ENCODE measurements at regions not wholly inside any gene's neighbourhood (a gene's known extent, or its start where the extent isn't known, plus 50 kb on each side); places are given as distances from the start of the nearest gene placed in this dataset.
"Not testable (repeated sequence)": the region's sequence is repeated elsewhere in the genome, so short reads cannot be mapped to it uniquely, and the experiment has no call there.

- Histone ChIP-seq H3K27me3 (ENCODE audit: control insufficient read depth, insufficient read depth, low read length) (peaks cover 26% of the 10 kb centered on the region), H3K4me3 (ENCODE audit: low read depth, low read length) (peak overlapping the region; percentile 48)
- H3K9me3 ChIP-seq (ENCODE audit: control insufficient read depth, insufficient read depth, low read depth, low read length); H3K36me3 ChIP-seq (ENCODE audit: control insufficient read depth, insufficient read depth, low read length); H3K9ac ChIP-seq (ENCODE audit: low read length); H3K4me1 ChIP-seq (ENCODE audit: control insufficient read depth, insufficient read depth, low read length); H3K27ac ChIP-seq (ENCODE audit: low read depth, low read length): not testable (repeated sequence)
Observed at GRCh38 chr7:39854616-39855324, 95.3 kb upstream of the CDK13 start.

GRCh38 chr7:39855325-39855674, 94.8 kb upstream of the CDK13 start:
- Histone ChIP-seq H3K4me3 (ENCODE audit: low read depth, low read length) (peak overlapping the region; percentile 48), H3K9me3 (ENCODE audit: control insufficient read depth, insufficient read depth, low read depth, low read length) (no peaks in the 10 kb centered on the region), H3K4me1 (ENCODE audit: control insufficient read depth, insufficient read depth, low read length) (no peaks in the 10 kb centered on the region), H3K27me3 (ENCODE audit: control insufficient read depth, insufficient read depth, low read length) (peaks cover 26% of the 10 kb centered on the region), H3K36me3 (ENCODE audit: control insufficient read depth, insufficient read depth, low read length) (no peaks in the 10 kb centered on the region), H3K27ac (ENCODE audit: low read depth, low read length) (no peak overlapping the region), H3K9ac (ENCODE audit: low read length) (no peak overlapping the region)

- not testable (repeated sequence) for H3K4me1 ChIP-seq (ENCODE audit: control insufficient read depth, insufficient read depth, low read length); H3K27ac ChIP-seq (ENCODE audit: low read depth, low read length); H3K36me3 ChIP-seq (ENCODE audit: control insufficient read depth, insufficient read depth, low read length); H3K4me3 ChIP-seq (ENCODE audit: low read depth, low read length); H3K27me3 ChIP-seq (ENCODE audit: control insufficient read depth, insufficient read depth, low read length); H3K9ac ChIP-seq (ENCODE audit: low read length); H3K9me3 ChIP-seq (ENCODE audit: control insufficient read depth, insufficient read depth, low read depth, low read length)
Observed at GRCh38 chr7:39863675-39864322, 86.3 kb upstream of the CDK13 start.

GRCh38 chr7:39869888-39870522, 80.1 kb upstream of the CDK13 start:
- not testable (repeated sequence) for H3K27me3 ChIP-seq (ENCODE audit: control insufficient read depth, insufficient read depth, low read length); H3K36me3 ChIP-seq (ENCODE audit: control insufficient read depth, insufficient read depth, low read length); H3K27ac ChIP-seq (ENCODE audit: low read depth, low read length); H3K4me3 ChIP-seq (ENCODE audit: low read depth, low read length); H3K9ac ChIP-seq (ENCODE audit: low read length); H3K4me1 ChIP-seq (ENCODE audit: control insufficient read depth, insufficient read depth, low read length); H3K9me3 ChIP-seq (ENCODE audit: control insufficient read depth, insufficient read depth, low read depth, low read length)

GRCh38 chr7:39871610-39872009, 78.4 kb upstream of the CDK13 start:
- H3K36me3 ChIP-seq (ENCODE audit: control insufficient read depth, insufficient read depth, low read length); H3K27ac ChIP-seq (ENCODE audit: low read depth, low read length); H3K9ac ChIP-seq (ENCODE audit: low read length); H3K4me3 ChIP-seq (ENCODE audit: low read depth, low read length); H3K9me3 ChIP-seq (ENCODE audit: control insufficient read depth, insufficient read depth, low read depth, low read length); H3K4me1 ChIP-seq (ENCODE audit: control insufficient read depth, insufficient read depth, low read length); H3K27me3 ChIP-seq (ENCODE audit: control insufficient read depth, insufficient read depth, low read length): not testable (repeated sequence)

- Histone ChIP-seq H3K9me3 (ENCODE audit: control insufficient read depth, insufficient read depth, low read depth, low read length) (peaks cover 26% of the 10 kb centered on the region), H3K4me1 (ENCODE audit: control insufficient read depth, insufficient read depth, low read length) (no peaks in the 10 kb centered on the region), H3K27ac (ENCODE audit: low read depth, low read length) (no peak overlapping the region), H3K27me3 (ENCODE audit: control insufficient read depth, insufficient read depth, low read length) (no peaks in the 10 kb centered on the region), H3K4me3 (ENCODE audit: low read depth, low read length) (no peak overlapping the region), H3K9ac (ENCODE audit: low read length) (no peak overlapping the region), H3K36me3 (ENCODE audit: control insufficient read depth, insufficient read depth, low read length) (no peaks in the 10 kb centered on the region)
Observed at GRCh38 chr7:39880556-39880955, 69.5 kb upstream of the CDK13 start.

- Histone ChIP-seq H3K27ac (ENCODE audit: low read depth, low read length) (no peak overlapping the region), H3K27me3 (ENCODE audit: control insufficient read depth, insufficient read depth, low read length) (no peaks in the 10 kb centered on the region), H3K9me3 (ENCODE audit: control insufficient read depth, insufficient read depth, low read depth, low read length) (peaks cover 26% of the 10 kb centered on the region), H3K4me3 (ENCODE audit: low read depth, low read length) (no peak overlapping the region), H3K4me1 (ENCODE audit: control insufficient read depth, insufficient read depth, low read length) (no peaks in the 10 kb centered on the region), H3K36me3 (ENCODE audit: control insufficient read depth, insufficient read depth, low read length) (no peaks in the 10 kb centered on the region), H3K9ac (ENCODE audit: low read length) (no peak overlapping the region)
Observed at GRCh38 chr7:39882148-39882784, 67.8 kb upstream of the CDK13 start.

- Histone ChIP-seq H3K9ac (ENCODE audit: low read length) (no peak overlapping the region), H3K27me3 (ENCODE audit: control insufficient read depth, insufficient read depth, low read length) (no peaks in the 10 kb centered on the region), H3K27ac (ENCODE audit: low read depth, low read length) (no peak overlapping the region), H3K36me3 (ENCODE audit: control insufficient read depth, insufficient read depth, low read length) (no peaks in the 10 kb centered on the region), H3K4me1 (ENCODE audit: control insufficient read depth, insufficient read depth, low read length) (no peaks in the 10 kb centered on the region), H3K9me3 (ENCODE audit: control insufficient read depth, insufficient read depth, low read depth, low read length) (peaks cover 26% of the 10 kb centered on the region), H3K4me3 (ENCODE audit: low read depth, low read length) (no peak overlapping the region)
Observed at GRCh38 chr7:39883812-39884390, 66.2 kb upstream of the CDK13 start.

- Histone ChIP-seq H3K9ac (ENCODE audit: low read length) (no peak overlapping the region), H3K4me3 (ENCODE audit: low read depth, low read length) (no peak overlapping the region), H3K27me3 (ENCODE audit: control insufficient read depth, insufficient read depth, low read length) (no peaks in the 10 kb centered on the region), H3K36me3 (ENCODE audit: control insufficient read depth, insufficient read depth, low read length) (no peaks in the 10 kb centered on the region), H3K4me1 (ENCODE audit: control insufficient read depth, insufficient read depth, low read length) (no peaks in the 10 kb centered on the region), H3K27ac (ENCODE audit: low read depth, low read length) (no peak overlapping the region), H3K9me3 (ENCODE audit: control insufficient read depth, insufficient read depth, low read depth, low read length) (no peaks in the 10 kb centered on the region)
Observed at GRCh38 chr7:39888171-39888853, 61.7 kb upstream of the CDK13 start.

GRCh38 chr7:39890411-39890810, 59.6 kb upstream of the CDK13 start:
- no peaks in the 10 kb centered on the region for H3K9me3 ChIP-seq (ENCODE audit: control insufficient read depth, insufficient read depth, low read depth, low read length)
- no peak overlapping the region for H3K9ac ChIP-seq (ENCODE audit: low read length)
- no peaks in the 10 kb centered on the region for H3K4me1 ChIP-seq (ENCODE audit: control insufficient read depth, insufficient read depth, low read length)
- no peaks in the 10 kb centered on the region for H3K36me3 ChIP-seq (ENCODE audit: control insufficient read depth, insufficient read depth, low read length)
- no peak overlapping the region for H3K27ac ChIP-seq (ENCODE audit: low read depth, low read length)
- no peaks in the 10 kb centered on the region for H3K27me3 ChIP-seq (ENCODE audit: control insufficient read depth, insufficient read depth, low read length)
- H3K4me3 ChIP-seq (ENCODE audit: low read depth, low read length) = no peak overlapping the region
